GM18526 (cell line): ENCODE measurements at regions not wholly inside any gene's neighbourhood (a gene's known extent, or its start where the extent isn't known, plus 50 kb on each side); places are given as distances from the start of the nearest gene placed in this dataset.

ENCODE experiments used
- POLR2A ChIP-seq: IDR thresholded peaks from 3 replicates; pipeline ENCODE4 v1.6.1; 2011; ENCODE audit not compliant: insufficient read length; ENCODE audit errors: extremely low read depth

- no peak for TF ChIP-seq POLR2A
Measured at GRCh38 chr12:90055071-90055470, 346.4 kb upstream of the ATP2B1 start.

DNA sequence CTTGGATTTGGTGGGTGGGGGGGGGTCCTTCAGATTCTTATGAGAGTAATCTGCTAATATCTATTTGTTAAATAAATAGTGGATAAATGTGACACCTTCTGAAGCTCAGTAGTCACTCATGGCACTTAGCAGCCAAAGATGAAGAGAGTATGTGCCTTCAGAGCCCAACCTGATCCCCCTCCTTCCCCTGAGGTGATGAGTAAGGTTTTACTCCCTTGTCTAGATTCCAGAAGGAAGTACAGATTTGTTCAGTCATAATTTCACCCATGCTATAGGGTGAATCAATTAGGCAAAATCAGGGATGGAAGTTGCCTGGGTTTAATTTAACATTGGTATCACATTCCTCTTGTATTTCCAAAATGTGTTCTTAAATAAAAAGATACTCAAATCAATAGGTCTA, 340.3 kb upstream of the ATP2B1 start:
- no peak for TF ChIP-seq POLR2A

GRCh38 chr12:90045559-90045958, 336.9 kb upstream of the ATP2B1 start:
- no peak for TF ChIP-seq POLR2A

DNA sequence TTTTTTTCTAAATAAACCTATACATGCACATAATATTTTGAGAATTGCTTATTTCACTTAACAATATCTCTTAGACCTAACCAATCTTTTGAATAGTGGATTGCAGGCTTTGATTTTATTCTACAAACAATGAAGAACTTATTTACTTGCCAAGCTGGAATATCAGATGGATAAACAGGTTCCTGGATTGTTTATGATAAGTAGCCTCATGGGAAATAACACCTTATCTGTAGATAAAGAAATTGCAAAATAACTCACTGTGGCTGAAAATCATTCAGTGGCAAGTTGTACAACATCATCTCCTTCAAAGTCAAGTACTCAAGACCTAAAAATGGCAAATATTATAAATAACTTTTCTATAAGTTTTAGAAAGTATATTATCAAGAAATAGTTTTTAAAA, 335.4 kb upstream of the ATP2B1 start:
- TF ChIP-seq POLR2A, result no peak

DNA sequence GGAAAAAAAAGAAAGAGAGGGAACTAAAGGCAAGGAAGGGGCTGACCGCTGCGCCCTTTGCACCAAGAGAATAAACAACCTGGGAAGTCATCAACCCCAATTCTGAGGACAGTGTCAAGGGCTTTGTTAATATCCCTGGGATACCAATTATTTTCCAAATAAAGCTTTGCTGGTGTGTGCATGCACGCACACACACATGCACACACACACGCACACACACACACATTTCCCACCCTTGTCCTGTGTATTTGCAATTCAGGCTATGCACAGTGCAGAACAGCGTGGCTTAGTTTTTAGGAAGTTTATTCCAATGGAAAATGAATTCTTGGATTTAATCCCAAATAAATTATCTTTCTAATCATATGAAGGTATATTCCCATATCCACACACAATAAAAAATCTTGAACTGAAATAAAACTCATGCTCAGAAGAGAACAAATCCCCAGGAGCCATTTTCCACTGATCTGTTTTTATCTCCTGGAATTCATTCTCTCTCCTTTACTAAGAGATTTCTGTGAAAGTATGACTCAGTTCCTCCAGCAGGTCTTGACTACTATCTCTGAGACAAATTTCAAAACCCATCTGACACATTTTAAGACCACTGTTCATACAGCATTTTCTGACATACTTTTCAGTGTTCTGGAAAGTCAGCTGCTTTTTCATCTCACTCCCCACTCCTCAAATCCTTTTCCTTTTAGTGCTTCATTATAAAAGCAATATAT, 334.4 kb upstream of the ATP2B1 start:
- no peak for TF ChIP-seq POLR2A

DNA sequence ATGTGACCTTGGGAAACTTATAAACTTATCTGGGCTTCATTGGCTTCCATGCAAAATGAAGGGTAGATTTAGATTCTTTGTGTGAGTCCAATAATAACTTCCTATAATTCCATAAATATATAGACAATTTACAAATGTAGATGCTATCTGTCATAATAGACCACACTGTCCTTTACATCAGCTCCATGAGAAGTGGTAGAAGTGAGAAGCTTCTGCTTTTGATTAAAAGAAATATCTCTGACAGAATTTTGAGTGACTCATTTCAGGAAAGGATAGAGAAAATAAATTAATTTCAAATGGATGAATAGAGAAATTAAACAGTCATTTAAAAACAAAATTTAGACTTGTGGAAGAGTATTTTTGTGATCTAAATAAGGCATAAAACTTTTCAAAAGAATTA, 329.7 kb upstream of the ATP2B1 start:
- TF ChIP-seq POLR2A, result no peak

DNA sequence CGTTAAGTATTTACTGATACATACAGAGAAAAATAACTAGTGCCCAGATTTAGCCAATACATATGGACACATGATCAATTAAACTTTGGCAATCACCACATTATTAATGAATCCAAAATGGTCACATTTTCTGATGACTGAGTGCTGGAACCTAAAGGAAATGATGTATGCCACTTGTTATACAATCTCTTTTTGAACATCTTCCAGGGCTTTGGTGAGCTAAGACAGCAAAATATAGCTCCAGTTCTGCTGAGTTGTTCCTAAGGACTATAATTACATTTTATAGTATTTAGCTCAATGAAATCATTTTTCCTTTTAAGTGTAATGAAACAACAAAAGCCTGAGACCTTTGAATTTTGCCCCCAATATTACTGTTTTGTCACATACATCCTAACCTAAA, 329.1 kb upstream of the ATP2B1 start:
- TF ChIP-seq POLR2A, result no peak

- no peak for TF ChIP-seq POLR2A
Measured at GRCh38 chr12:90036637-90037036, 328.0 kb upstream of the ATP2B1 start.

DNA sequence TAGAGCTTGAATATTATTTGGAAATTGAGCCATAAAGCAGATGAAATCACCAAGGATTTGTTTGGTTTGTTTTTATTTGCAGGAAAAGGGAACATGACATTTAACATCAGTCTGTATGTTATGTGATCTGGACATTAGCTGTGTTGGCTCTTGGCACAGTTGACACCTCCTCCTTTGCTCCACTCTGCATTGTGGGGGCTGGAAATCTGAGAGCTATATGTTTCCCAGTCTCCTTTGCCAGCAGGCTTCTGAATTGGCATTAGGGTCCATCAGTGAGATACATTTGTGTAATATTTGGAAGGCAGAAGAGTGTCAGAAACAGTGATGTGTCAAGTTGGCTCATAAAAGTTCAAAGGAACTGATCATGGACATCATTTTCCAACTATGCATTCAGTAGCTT, 322.1 kb upstream of the ATP2B1 start:
- no peak for TF ChIP-seq POLR2A

DNA sequence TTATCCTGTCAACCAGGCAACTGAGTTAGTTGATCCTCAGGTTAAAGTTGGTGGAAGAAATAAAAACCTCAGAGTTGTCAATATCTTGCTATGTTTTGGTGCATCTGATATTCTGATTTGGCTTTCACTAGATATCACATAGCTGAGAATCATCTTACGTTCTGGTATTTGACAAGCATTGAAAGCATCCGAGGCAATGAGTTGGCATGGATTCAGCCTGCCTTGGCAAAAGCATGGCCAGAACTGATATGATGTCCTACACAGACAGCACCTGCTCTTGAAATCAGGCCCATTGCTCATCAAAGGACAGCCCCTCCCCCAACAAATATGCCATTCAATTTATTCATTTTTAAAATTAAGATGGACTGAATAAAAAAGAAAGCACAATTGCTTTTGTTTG, 320.7 kb upstream of the ATP2B1 start:
- no peak for TF ChIP-seq POLR2A

- TF ChIP-seq POLR2A, result no peak
Measured at GRCh38 chr12:90028635-90029051, 320.0 kb upstream of the ATP2B1 start.

DNA sequence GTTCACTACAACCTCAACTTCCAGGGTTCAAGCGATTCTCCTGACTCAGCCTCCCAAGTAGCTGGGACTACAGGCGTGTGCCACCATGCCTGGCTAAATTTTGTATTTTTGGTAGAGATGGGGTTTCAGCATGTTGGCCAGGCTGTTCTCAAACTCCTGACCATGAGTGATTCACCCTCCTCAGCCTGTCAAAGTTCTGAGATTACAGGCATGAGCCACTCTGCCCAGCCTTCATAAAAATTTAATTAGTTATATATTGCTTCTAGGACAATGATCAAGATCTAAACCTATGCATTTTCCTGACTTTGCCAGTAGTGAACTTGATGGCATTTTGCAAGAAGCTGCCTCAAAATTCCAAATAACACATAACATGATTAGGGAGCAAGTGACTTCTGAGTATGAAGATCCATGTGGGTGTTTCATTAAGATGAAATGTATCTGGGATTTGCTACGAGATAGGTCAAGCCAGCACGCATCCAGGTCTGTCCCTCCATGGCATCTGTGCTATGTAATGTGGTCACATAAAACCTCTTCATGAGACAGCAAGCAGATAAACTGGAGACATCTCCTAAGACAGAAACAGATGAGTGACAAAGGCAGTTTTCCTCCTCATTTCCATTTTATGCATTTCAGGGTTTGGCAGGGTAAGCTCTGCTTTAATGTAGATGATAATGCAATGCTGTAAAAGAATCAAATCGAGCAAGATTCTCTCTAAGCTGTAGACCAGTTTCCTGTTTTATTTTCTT, 319.4 kb upstream of the ATP2B1 start:
- no peak for TF ChIP-seq POLR2A

- TF ChIP-seq POLR2A, result no peak
Measured at GRCh38 chr12:90027041-90027440, 318.4 kb upstream of the ATP2B1 start.

GRCh38 chr12:90026516-90026915, 317.9 kb upstream of the ATP2B1 start:
- TF ChIP-seq POLR2A, result no peak

DNA sequence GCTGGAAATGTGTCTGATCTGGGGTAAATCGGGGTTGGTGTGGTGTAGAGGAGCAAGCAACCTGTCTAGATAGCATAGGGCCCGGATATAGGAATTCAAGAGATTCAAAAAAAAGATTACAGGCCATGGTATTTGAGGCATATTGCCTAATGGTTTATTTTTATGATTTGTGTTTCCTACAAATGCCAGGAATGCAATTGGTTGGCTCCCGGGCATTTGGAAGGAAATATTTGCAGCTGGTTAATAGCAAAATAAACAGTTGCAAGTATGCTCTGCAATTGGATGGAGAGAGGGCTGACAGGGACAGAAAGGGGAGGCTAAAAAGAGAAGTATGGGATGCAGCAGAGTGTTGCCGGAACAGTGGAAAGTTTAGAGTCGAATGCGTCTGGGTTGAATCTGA, 315.6 kb upstream of the ATP2B1 start:
- TF ChIP-seq POLR2A, result no peak

DNA sequence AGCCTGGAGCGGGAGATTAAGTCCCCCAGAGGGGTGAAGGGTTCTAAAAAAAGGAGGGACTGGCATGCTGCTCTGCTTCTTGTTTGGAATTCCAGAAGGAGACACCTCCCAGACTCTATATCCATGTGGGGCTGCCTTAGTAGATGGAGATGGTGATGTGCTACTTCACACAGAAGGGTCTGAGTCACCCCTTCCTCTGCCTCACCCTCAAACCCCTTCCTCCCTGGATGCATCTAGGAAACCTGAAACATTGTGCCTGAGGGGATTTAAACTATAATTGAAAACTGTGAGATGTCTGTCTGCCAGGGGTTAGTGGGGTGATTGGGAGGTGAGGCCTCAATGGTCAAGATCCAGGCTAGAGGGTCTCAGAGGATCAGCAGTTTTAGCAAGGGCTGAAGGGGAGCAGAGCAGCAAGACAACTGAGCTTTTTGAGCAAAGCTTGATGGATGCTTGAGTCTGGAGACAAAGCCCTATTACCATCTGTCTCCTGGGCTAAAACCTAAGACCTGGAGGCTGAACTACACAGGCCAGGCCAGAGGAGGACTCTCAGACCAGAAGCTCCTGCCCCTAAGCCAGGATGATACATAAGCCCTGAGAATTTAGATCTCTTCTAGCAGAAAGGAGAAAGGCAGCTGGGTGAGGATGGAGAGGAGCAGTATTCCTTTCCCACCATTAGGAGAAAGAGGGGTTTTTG, 314.7 kb upstream of the ATP2B1 start:
- TF ChIP-seq POLR2A, result no peak
